ENCODE measurements at regions not wholly inside any gene's neighbourhood (a gene's known extent, or its start where the extent isn't known, plus 50 kb on each side); places are given as distances from the start of the nearest gene placed in this dataset.

GRCh38 chr5:67900514-67900913 lies 315.0 kb upstream of the PIK3R1 start:
- TF ChIP-seq EZH2phosphoT487 (IDR thresholded peaks at IDR 0.05; ENCODE audit: borderline replicate concordance, low read length) (no peak), CTCF (IDR thresholded peaks at IDR 0.05; ENCODE audit: low read depth, low read length, poor library complexity, severe bottlenecking) (no peak)

Data from DOHH2 (cell line).